Activated CD8-positive, alpha-beta memory T cell treated with anti-CD3 and anti-CD28 coated beads, Interleukin-2, amount 50 U/mL, for 4 hours (primary cell): ENCODE measurements at regions not wholly inside any gene's neighbourhood (a gene's known extent, or its start where the extent isn't known, plus 50 kb on each side); places are given as distances from the start of the nearest gene placed in this dataset.

ENCODE experiments used
- DNase-seq: peaks from one replicate; pipeline ENCODE4 v3.0.0-alpha.2; 2020

DNA sequence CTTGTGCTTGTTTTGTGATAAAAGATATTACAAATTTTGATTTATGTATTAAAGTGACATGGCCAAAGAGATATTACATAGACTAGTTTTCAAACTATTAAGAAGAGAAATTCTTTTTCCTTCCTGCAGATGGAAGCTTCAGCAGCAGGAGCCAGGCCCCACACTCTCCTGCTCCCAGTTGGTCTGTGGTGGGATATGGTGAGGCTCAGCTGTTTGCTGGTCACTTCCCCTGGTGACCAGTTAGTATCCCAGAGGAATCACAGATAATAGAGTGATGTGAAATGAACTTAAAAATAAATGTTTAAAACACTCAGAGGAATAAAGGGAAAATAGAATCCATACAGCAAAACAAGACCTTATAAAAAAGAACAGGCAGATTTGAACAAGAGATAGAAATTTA lies 154.7 kb downstream of the KTN1 start:
- DNase-seq: no peak

DNA sequence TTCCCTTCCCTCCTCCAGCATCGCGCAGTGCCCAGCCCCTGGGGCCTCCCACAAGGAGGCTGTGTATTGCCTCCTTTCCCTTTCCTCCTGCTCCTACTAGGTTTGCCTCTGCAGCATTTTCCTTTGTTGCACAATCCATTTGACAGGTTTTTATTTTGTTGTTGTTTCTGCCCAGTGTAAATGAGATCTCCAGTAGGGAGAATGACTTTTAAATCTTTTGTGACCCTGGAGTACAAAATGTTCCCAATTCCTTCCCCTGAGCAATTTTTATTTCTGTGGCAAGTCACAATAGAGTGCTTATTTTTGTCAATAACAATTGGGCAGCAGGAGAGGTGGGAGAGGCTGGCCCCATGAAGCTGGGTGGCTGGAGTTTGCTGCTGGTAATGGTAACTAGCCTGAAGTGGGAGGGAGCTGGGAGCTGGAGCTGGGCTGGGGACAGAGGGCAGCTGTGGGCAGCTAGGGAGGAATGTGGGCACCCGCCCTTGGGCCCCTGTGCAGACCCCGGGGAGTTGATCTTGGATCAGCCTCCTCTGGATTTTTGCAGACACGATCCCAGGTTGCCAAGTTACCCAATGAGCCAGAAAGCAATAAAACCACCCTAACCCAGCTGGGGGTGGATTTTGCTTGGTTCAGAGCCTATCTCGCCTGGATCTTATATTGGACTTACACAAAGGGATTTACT lies 160.1 kb downstream of the KTN1 start:
- DNase-seq: no peak

DNA sequence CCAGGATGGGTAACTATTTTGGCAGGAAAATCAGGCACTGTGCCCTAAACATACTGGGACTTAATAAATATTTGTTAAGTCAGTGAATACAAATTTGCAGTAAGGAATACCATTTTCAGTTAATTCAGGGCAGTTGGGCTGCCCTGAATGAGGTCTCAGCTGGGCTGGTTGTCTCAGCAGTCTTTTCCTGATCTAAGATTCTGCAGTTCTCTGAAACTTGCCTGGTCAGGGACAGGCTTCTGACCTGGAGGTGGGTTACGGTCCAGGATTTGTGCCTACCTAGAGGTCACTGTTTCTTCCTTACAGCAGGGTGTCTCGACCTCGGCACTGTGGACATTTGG lies 160.6 kb downstream of the KTN1 start:
- DNase-seq: no peak

DNA sequence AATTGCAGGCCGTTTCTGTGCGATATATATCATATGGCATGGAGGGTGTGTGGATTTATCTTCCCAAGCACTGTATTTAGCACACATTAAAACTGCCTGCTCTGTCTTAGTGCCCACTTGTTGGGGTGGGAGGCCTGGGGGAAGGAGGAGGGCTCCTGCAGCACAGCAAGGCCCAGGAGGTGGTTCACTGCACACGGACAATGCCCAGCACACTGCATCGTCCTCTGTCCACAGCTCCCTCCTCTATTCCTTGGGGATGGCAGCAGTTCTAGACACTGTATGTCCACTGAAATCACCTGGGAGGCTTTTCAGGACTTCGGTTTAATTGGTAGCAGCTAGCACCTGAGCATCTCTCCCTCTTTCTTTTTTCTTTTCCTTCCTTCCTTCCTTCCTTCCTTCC lies 161.2 kb downstream of the KTN1 start:
- DNase-seq: no peak

DNA sequence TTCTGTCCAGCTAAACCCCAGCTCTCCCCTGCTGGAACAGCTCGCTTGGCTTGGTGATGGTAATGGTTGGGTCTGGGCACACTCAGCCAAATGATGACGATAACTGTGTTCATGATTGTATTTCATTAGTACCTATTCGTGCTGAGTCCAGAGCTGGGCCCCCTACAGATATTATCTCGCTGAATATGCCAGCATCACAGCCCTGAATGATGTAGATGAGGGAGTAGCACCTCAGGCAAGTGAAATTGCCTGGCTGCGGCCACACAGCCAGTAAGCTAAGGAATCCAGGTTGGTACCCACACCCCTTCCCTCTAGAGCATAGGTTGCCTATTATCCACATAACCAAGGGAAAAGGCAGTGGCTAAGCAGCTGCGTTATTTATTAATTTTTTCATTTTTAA lies 163.5 kb downstream of the KTN1 start:
- no peak for DNase-seq

DNA sequence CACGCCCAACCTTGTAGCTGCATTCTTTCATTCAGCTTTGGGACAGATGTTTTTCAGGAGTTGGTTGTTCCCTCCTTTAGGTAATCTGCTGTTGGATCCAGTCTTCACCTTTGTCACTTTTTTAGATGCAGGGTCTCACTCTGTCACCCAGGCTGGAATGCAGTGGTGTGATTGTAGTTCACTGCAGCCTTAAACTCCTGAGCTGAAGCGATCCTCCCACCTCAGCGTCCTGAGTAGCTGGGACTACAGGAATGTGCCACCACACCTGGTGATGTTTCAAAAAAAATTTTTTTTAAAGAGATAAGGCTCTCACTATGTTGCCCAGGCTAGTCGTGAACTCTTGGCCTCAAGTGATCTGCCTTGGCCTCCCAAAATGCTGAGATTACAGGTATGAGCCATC lies 164.3 kb downstream of the KTN1 start:
- no peak for DNase-seq

- DNase-seq: no peak
Measured at GRCh38 chr14:55745906-55746305, 165.9 kb downstream of the KTN1 start.

- DNase-seq: no peak
Measured at GRCh38 chr14:55746558-55746957, 166.6 kb downstream of the KTN1 start.

GRCh38 chr14:55747186-55747585 lies 167.2 kb downstream of the KTN1 start:
- DNase-seq: no peak

- DNase-seq: no peak
Measured at GRCh38 chr14:55749201-55749812, 169.3 kb downstream of the KTN1 start.

DNA sequence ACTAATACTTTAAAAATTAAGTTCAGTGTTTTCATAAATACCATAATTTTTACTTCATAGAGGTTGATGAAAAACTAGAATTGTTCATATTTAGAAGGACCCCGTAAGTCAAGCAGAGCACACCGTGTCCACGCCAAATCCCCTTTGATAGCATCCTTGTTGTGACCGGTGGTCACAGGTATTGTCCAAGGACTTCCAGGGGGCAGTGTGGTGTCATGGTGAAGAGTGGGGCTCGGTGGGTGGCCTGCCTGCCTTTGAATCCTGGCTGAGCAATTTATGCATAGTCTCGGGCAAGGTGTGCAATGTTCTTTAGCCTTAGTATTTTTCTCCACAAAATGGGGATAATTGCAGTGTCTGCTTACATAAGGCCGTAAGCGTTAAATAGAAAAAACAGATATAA lies 169.9 kb downstream of the KTN1 start:
- DNase-seq: no peak

DNA sequence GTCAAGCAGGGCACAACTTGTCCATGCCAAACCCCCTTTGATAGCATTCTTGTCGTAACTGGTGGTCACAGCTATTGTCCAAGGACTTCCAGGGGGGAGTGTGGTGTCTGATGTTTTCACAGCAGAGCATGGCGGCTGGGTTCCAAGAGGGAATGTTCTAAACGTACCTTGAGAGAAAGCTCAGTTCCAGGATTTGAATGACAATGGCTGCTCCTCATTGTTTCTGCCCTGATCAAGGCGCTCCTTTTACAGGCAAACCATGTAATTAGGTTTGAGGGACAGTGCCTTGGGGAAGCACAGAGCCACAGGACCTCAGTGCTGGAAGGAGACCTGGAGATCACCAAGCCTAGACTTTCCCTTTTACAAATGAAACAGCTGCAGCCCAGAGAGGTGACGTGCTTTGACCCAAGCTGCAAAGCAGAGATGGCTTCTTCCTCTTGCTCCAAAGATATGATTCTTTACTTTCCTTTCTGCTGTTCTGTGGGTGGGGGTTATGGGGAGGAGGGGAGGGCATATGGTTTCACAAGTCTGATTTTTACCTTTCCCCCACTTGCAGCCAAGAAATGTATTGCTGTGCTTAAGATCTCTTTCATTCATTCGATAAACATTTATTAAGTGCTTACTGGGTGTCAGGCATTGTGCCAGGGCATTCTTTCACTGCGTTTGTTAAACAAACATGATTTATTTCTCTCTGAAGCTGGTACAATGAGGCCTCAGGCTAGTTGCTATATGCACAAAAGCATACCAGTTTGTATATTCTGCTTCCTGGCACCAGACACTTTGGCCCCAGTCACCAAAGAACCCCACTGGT lies 172.8 kb downstream of the KTN1 start:
- DNase-seq: no peak

GRCh38 chr14:55754471-55754870 lies 174.5 kb downstream of the KTN1 start:
- DNase-seq: no peak

- no peak for DNase-seq
Measured at GRCh38 chr14:55754871-55755270, 174.9 kb downstream of the KTN1 start.

DNA sequence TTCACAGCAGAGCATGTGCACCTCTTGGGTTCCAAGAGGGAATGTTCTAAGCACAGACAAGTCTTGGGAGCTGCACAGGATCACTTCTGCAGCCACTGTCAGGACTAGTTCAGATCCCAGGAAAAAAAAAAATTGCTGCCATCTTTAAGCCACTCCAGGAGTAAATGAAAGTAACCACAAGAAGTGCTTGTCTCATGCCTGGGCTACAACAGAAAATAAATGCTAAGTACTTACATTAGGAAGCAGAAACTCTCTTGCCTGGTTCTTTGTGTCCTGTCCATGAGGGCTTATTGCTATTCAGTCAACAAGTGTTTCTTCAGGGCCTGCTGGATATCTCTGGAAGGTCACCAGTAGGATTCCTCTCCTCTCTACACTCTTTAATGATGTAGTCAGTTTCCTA lies 176.1 kb downstream of the KTN1 start:
- DNase-seq: no peak

DNA sequence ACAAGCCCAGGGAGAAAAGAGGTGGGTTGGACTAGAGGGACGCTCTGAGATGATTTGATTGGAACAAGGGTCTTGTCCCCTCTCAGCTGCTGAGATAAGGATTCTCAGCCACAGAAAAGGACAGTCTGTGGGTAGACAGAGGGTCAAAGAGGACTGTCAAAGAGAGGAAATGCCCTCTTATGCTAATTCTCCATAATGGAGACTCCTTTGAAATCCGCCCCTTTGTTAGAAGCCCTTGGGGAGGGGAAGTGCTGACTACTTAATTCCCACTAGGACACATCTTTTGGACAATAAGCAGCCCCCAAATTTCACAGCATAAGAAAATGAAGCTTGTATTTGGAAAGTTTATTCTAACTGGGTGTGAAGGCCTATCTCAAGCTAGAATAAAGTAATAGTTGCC lies 176.6 kb downstream of the KTN1 start:
- DNase-seq: no peak

GRCh38 chr14:55758796-55759195 lies 178.8 kb downstream of the KTN1 start:
- no peak for DNase-seq

GRCh38 chr14:55760789-55761566 lies 181.0 kb downstream of the KTN1 start:
- DNase-seq: no peak

GRCh38 chr14:55761651-55762050 lies 181.6 kb downstream of the KTN1 start:
- DNase-seq: no peak

DNA sequence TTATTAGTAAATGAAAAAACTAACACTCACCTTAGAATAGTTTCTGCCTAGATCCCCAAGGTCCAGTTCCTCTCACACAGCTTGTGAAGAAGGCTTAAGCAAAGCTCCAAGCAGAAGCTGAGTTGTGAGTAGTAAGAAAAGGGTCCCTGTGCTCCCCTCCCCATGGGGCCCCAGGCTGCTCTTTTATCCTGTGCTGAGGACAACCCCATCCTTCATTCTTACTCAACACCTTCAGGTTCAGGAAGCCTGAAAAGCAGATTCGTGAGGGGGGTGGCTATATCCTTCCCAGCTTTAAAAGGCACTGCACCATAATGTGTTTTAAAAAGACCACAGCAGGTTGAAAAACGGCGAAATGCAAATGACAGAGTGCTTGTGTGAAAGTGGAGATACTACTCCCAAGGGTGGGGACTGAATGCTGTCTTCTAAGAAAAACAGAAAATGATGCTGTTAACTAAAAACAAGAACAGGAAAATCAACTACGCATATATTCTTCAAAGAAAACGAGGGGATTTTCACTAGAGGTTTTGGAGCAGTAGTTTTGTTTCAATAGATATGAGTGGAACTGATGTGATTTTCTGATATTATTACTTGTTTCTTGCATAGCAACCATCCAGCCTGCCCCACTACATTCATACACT lies 182.7 kb downstream of the KTN1 start:
- no peak for DNase-seq

DNA sequence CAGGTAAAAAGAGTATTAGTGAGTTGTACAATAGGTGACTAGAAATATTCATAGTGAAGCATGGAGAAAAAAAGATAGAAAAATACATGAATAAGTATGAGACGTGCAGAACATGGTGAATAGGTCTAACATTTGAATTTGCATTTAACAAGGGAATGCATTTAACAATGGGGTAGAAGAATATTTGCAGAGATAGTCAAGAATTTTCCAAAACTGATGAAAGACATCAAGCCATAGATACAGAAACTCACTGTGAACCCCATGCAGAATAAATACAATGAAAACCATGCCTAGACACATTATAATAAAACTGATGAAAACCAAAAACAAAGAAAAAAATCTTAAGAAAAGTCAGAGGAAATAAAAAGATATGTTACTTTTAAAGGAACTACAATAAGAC lies 184.8 kb downstream of the KTN1 start:
- no peak for DNase-seq

- DNase-seq: no peak
Measured at GRCh38 chr14:55766071-55766470, 186.1 kb downstream of the KTN1 start.

GRCh38 chr14:55767286-55767685 lies 187.3 kb downstream of the KTN1 start:
- no peak for DNase-seq
